ENCODE measurements at regions not wholly inside any gene's neighbourhood (a gene's known extent, or its start where the extent isn't known, plus 50 kb on each side); places are given as distances from the start of the nearest gene placed in this dataset.

DNA sequence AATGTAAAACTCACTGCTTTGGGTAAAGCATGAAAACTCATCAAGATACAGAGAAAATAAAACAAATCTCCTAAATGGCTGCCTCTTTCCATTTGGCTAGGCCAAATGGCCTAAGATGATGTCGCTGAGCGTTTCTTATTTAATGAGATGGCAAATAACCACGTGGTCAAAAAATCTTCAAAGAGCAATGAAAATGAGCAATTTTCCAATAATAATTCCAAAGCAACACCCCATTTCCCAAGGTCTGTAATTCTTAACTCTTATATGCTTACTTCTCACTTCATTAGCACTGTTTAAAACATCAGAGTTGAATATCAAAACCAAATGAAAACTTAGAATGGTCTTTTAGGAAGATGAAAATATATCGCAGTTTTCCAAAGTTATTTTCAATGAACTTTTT, 222.3 kb upstream of the MID1 start:
- Histone ChIP-seq H3K36me3 (ENCODE audit: control insufficient read depth, insufficient read depth, low read length) (no peaks in the 10 kb centered on the region), H3K4me3 (ENCODE audit: insufficient read depth, low read depth, low read length) (no peak overlapping the region), H4K91ac (ENCODE audit: insufficient read depth, low read depth, low read length) (no peak overlapping the region), H2BK120ac (ENCODE audit: low read depth, low read length) (no peak overlapping the region), H3K9me3 (ENCODE audit: control insufficient read depth, insufficient read depth, low read length) (no peaks in the 10 kb centered on the region; the same call in none of the 2 replicates), H4K5ac (ENCODE audit: low read depth, low read length) (no peak overlapping the region), H3K56ac (ENCODE audit: extremely low read depth, insufficient read depth, low read length) (no peak overlapping the region), H3K4me2 (ENCODE audit: low read depth, low read length) (no peak overlapping the region), H2BK15ac (ENCODE audit: low read depth, low read length) (no peak overlapping the region), H3K27ac (ENCODE audit: insufficient read depth, low read length) (no peak overlapping the region), H3K4ac (ENCODE audit: low read depth, low read length) (no peak overlapping the region), H4K20me1 (ENCODE audit: insufficient read depth, low read length) (no peaks in the 10 kb centered on the region), H3K23ac (ENCODE audit: low read depth, low read length) (no peak overlapping the region), H2AK9ac (replicated peaks; ENCODE audit: low read depth, low read length, poor library complexity) (no peak overlapping the region), H3K18ac (ENCODE audit: low read depth, low read length) (no peak overlapping the region), H2AFZ (replicated peaks; ENCODE audit: low read length, poor library complexity) (no peak overlapping the region), H3K9ac (ENCODE audit: low read depth, low read length) (no peak overlapping the region), H3K79me1 (ENCODE audit: low read depth in 1 of 2, low read length in 2 of 2) (no peaks in the 10 kb centered on the region), H3K27me3 (ENCODE audit: control insufficient read depth, insufficient read depth, low read length) (no peaks in the 10 kb centered on the region), H3K14ac (replicated peaks; ENCODE audit: low read depth, low read length) (no peak overlapping the region), H4K8ac (ENCODE audit: low read depth in 2 of 2, low read length in 2 of 2) (no peak overlapping the region), H3K9me1 (ENCODE audit: insufficient read depth, low read length) (no peaks in the 10 kb centered on the region), H3K4me1 (ENCODE audit: control insufficient read depth, insufficient read depth, low read length) (peaks cover 3% of the 10 kb centered on the region; the same call in 1 of the 2 replicates), H2AK5ac (ENCODE audit: low read depth, low read length) (no peak overlapping the region), H2BK20ac (ENCODE audit: low read depth, low read length) (no peak overlapping the region), H2BK5ac (ENCODE audit: low read depth, low read length, poor library complexity, severe bottlenecking) (no peak overlapping the region)
- no peak for ATAC-seq (ENCODE audit: low read depth)
- WGBS, 2 experiments (ENCODE audit: extremely low coverage in 2 of 2, insufficient read length in 1 of 2): no CpG with 5 or more reads among the region's 4 CpGs
- ChIA-PET POLR2A (ENCODE audit: unreplicated experiment) (no interaction called here), CTCF (no interaction called here)
- no peak for TF ChIP-seq CHD1 (IDR thresholded peaks at IDR 0.05; ENCODE audit: low read depth, low read length)
- no TSS peak for BruUV-seq (replicated peaks)
- in situ Hi-C loops (cut with MboI; ENCODE audit: low sequenced_read_pairs) (no loop called here), dilution Hi-C loops (cut with HindIII; ENCODE audit: low sequenced_read_pairs, unreplicated experiment) (no loop called here), intact Hi-C loops (cut with micrococcal nuclease) (no loop called here)
- no peak for DNase-seq
